Stimulated activated CD8-positive, alpha-beta memory T cell treated with anti-CD3 and anti-CD28 coated beads, Interleukin-4, amount 100 ng/mL, for 1 hour (primary cell): ENCODE measurements at regions not wholly inside any gene's neighbourhood (a gene's known extent, or its start where the extent isn't known, plus 50 kb on each side); places are given as distances from the start of the nearest gene placed in this dataset.

ENCODE experiments used
- DNase-seq, 2 donors: peaks; one replicate each; pipeline ENCODE4 v3.0.0-alpha.2; 2020; ENCODE audit warnings: low read depth in 2 of 2, low spot score in 1 of 2

DNA sequence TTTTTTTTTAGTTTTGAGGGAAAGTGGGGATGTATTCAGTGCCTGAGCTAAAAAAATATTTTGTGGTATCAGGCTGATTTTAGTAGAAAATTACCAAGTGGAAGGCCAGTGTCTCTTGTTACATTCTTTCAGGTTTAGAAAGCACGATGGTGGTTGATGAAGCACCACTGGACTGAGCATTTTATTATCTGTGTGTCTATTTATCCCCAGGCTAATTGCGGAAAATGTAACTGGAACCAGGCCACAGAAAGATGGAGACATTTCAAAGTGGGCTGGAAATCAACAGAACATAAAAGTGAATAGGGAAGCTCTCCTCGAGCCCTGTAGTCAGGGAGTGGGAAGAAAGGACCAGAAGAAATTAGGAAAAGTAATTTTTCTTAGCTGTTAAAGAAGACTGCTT is 261.0 kb downstream of the STK31 start:
- DNase-seq = no peak

DNA sequence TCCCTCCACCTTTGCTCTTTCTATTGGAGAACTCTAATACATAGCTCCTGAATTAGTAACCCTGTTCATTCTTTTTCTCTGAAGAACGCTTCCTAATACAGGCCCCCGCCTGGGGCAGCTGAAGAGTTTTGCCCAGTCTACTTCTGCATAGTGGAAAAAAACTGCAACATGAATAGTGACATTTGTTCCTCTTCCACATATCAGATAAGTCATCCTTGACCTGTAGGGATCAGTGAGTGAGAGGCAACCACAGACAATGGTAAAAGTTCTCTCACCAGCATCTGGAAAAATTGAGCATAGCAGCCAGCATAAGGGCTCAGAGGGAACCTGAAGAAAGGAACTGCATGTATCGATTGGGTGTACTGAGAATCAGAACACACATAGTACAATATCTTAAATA is 262.0 kb downstream of the STK31 start:
- DNase-seq = no peak

DNA sequence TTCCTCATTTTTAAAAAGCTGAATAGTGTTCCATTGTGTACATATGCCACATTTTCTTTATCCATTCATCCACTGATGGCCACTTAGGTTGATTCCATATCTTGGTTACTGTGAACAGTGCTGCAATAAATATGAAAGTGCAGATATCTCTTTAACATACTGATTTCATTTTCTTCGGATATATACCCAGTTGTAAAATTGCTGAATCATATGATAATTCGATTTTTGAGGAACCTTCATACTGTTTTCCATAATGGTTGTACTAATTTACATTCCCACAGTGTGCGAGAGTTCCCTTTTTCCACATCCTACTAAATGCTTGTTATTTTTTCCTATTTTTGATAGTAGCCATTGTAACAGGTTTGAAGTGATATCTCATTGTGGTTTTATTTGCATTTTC is 263.2 kb downstream of the STK31 start:
- DNase-seq = no peak

DNA sequence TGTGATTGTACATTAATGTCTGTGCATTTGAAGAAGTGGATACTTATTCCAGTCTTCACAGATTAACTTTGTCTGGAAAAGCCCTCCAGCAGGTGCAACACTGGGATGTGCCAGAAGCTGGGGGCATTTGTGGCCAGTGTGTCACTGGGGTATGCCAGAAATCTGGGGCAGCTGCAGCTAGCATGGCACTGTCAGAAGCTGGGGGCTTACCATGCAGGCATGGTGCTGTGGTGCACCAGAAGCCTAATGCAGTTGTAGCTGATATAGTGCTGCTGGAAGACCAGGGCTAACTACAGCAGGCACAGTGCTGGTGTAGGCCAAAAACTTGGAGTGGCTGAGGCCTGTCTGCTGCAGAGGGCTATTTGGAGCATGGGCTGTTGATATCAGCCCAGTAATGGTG is 270.1 kb downstream of the STK31 start:
- no peak for DNase-seq

DNA sequence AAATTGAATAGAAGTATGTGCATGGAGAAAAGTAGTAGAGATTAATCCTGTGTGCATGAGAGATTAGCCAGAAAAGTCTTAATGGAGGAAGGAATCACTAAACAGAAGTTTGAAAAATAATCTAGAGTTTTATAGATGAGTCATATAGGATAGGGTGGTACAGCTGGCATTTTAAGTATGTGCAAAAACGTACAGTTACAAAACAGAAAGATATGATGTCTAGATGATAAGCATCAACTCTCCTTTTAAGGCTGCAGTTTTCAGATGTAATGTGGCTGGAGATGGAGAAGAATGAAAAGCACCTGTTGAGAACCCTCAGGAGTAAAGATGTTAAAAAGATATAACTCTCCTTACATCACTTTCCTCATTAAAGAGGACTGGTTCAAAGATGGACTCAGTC is 271.3 kb downstream of the STK31 start:
- no peak for DNase-seq

DNA sequence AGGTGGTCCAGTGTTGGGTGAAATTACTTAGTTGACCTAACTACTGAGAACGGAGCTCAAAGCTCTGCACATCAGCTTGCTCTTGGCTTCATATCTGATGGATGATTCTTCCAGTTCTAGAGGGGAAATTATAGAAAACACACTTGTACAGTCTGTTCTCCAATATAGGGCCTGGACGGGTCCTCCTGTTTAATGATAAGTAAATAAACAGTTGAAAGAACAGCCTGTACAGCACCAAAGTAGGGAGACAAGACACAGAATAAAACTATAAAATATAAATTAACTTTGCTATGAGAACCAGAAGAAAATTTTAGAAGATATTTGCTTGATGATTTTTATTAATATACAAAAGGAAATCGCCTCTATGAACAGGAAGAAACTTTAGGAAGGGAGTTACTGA is 271.7 kb downstream of the STK31 start:
- no peak for DNase-seq

DNA sequence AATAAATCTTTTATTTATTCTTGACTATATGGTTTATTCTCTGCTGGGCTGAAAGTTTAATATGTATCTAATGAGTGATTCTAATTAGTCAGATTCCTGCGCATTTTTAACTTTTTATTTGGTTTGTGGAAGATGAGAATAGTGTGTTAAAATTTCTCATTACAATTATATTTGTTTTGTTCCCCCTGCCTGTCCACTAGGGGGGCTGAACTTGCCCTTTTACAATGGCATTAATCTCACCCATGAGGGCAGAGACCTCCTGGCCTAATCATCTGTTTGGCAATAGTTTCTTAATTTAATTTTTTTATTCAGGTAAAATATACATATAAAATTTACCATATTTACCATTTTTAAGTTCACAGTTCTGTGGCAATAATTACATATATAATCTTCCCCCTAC is 278.5 kb upstream of the NPY start:
- DNase-seq = no peak

DNA sequence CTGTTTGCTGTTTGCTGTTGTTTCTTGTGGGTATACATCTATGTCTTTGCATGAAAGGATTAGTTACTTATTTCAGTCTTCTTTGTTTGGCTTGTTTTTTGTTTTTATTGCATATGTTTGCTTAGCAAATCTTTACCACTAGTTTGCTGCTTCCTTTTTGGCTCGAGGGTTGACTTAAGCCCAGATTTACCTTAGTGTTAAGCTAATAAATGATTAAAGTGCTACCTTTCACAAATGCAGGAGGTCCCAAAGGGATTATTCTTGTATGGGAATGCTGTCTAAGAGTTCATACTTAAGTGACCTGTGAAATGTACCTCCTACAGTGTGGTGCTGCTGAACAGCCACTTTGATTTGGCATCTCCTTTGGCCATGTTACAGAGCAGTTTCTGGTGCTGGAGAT is 273.5 kb upstream of the NPY start:
- DNase-seq = no peak

DNA sequence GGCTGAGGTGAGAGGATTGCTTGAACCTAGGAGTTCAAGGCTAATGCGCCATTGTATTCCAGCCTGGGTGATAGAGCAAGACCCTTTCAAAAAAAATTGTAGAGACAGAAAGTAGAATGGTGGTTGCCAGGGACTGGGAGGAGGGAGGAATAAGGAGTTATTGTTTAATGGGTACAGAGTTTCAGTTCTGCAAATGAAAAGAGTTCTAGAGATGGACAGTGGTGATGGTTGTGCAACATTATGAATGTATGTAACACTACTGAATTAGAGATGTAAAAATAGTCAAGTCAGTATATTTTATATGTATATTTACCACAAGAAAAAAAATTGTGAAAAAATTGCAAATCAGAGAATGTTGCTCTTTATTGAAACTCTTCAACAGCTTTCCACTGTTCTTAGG is 266.5 kb upstream of the NPY start:
- no peak for DNase-seq

DNA sequence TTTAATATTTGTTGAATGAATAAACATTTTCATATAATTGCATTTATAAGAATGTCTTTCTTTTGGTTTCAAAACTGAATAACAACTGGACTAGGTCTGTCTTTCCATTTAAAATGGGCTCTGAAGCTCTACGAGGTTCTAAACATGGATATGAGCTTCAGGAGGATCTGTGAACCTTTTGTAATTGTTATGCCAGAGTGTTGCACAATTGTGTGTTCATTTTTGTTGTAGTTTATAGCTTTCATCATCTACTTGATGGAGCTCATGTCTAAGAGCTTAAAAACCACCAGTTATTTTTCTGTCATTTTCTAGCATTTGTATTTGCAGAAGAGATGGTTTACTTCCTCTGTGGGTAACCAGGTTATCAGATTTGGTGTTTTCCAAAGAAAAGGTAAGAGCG is 265.7 kb upstream of the NPY start:
- DNase-seq = no peak

DNA sequence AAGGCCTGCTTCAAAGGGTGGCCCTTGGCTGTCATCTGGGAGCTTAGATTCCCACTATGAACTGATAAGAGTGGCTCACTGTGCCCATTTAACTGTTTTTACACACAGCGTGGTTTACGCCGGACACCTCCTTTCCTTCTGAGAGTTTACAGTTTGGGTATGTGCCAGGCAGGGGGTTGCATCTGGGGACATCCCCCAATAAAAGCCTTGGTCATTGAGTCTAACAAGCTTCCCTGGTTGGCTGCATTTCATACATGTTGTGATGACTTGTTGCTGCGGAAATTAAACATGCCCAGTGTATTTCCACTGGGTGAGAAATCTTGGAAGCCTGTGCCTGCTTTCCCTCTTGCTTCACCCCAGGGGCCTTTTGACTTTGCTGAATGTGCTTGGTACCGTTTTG is 264.1 kb upstream of the NPY start:
- DNase-seq = no peak

DNA sequence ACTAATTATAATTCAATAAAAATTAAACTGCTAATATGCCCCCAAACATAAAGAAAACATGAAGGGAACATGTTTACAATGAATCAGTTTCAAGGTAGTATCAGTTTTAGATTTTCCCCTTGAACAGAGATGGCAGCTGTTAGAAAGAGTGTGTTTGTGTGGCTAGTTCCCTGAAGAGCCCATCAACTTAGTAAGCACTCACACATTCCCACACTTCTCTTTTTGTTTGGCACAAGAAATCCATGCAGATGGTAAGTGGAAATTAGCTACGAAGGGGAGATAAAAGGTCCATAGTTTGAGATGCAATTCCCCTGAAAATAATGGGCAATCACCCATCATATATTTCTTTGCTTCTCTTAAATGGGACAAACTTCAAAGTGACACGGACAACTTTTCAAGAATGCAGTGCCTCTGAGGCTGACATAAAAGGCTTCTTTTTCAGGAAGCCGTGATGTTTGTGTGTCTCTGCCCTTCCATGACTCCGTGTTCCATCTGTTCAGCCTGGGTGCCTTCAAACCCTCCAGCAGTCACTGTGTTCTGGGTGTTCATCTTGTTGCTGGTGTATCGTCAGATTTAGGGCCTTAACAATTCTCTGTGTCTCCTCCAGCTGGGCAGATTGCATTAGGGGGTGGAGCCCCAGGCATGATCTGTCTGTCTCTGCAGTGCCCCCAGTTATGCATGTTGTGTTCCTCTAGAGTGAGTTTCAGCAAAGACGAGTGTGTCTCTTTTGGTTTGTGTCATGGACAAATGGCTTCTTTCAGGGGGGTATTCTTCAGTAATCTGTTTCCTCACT is 259.5 kb upstream of the NPY start:
- DNase-seq = no peak

DNA sequence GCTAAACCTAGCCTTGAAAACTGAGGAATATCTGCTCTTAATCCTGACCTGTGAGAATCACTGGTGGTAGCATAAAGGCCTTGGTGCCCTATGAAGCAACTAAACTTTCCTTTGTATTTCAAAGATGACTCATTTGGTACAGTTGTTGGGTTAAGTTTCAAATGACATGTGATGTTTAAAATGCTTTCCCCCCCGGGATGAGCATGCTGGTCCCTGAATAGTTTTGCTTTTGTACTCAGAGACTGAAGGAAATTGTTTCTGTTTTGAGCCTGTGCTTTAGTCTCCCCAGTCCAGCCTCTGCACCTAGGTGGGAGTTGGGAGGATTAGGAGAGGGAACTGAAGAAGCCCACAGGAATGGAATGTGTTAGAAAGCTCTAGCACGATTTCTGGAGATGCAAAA is 258.9 kb upstream of the NPY start:
- DNase-seq = no peak

DNA sequence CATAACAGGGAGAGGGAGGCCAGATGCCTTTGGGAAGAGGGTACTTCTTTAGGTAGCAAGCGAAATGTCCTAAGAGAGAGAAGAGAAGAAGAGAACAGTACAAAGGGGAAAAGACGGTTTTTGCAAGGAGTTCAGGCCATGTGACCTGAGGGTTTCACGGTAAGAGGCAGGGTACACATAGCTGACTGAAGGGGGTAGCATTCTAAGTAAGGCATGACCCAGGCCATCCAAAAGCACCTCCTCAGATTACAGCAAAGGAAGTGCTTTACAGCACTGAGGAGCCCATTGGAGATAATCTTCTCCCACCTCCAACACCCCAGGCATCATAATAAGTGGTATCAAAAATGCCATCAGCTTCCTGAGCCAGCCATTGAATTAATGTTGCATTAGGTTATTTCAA is 258.2 kb upstream of the NPY start:
- DNase-seq = no peak

DNA sequence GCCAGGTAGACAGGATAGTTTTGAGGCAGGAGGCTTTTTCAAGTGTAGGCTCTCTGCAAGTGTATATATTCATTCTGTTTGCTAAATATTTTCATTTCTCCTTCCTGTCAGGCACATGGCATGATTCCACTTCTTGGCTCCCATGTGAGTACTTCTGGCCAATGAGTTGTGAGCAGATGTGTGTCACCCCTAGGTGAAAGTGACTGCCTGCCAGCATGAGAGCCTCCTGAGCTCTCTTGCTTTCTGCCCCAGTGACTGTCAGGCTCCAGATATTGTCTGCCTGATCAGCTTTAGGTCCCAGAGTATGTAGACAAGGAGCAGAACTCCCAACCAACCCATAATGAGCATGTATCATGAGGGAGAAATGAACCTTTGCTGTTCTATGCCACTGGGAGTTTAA is 257.6 kb upstream of the NPY start:
- DNase-seq = no peak

DNA sequence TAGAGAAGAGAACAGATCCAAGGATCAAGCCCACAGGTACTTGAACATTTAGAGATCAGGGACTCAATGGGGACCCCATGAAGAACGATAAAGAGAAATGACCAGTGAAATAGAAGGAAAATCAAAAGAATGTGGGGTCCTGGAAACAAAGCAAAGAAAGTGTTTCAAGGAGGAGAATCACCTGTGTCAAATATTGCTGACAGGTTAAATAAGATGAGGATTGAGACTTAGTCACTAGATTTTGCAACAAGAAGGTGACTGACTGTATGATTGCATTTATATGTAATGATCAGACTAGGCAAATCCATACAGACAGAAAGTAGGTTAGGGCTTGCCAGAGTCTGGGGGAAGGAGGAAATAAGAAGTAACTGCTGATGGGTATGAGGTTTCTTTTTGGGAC is 254.9 kb upstream of the NPY start:
- DNase-seq = no peak

DNA sequence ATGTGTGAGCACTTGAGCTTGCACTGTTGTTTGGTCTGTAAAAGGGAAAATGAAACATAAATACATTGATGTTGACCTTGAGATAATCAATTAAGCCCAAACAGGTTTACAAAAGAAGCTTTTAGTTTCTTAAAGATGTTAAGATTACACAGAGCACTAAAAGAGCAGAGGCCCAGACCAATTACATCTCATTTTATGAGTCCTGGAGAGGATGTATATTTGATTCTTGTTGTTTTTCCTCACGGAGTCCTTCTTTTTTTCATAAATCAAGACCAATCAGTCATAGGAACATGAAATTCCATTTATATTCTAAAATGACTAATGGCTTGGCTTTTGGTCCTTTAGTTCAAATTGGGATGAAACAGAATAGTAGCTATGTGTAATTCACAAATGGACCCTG is 249.7 kb upstream of the NPY start:
- DNase-seq = no peak

DNA sequence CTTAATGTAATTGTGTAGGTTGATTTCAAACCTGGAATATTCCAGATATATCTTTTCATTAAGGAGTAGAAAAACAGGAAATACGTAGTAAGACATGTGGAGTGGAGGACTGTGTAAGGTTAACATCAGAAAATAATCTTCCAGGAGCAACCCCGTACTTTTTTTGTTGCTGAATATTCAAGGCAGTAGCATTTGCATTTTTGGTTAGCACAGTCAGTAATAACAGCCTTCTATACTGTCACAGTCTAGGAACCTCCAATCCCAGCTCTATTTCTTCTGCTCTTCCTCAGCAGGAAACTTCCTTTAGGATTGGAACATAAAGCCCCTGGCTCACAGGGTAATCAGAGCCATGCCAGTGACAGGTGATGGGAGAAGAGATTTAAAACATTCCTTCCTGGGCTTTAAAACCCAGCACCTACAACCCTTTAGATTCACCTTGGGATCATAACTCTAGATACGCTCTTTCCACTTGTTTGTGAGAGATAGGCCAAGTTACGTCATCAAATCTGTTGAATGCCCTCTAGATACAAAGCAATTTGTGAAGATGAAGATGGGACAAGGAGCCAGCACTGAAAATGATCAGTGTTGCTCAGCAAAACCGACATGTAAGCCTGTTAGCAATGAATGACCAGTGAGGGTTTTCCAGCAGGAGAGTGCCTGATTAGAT is 248.5 kb upstream of the NPY start:
- no peak for DNase-seq

DNA sequence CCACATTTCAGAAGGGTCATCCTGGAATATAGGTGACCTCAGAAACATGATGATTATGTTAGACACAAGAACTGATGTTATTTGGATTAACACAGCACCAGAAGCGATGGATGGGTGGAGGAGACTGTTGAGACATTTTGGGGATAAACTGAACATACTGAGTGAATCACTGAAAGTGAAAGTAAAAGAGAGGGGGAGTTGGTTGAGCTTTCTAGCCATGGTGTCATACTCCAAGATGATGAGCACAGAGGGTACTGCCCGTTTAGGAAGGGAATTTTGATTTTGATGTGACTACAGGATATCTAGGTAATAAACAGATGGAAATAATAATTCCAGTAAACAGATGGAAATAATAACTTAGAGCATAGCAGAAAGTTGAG is 248.0 kb upstream of the NPY start:
- no peak for DNase-seq

DNA sequence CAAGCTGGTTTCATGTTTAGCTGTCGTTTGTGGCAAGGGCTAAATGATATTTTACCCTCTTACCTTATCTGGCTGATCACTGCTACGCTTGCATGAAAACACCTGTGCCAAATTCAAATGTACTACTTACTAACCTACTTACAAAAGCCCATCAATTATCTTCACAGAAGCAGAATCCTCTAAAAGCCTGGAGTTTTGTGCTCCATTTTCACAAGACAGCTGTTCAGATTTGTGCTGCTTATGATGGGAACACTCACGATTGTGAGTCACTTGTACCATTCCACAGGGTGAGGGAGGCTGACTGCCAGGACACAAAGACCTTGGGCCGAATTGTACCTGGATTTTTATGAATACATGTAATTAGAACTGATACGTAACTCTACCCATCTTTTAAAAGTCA is 245.0 kb upstream of the NPY start:
- DNase-seq = no peak

DNA sequence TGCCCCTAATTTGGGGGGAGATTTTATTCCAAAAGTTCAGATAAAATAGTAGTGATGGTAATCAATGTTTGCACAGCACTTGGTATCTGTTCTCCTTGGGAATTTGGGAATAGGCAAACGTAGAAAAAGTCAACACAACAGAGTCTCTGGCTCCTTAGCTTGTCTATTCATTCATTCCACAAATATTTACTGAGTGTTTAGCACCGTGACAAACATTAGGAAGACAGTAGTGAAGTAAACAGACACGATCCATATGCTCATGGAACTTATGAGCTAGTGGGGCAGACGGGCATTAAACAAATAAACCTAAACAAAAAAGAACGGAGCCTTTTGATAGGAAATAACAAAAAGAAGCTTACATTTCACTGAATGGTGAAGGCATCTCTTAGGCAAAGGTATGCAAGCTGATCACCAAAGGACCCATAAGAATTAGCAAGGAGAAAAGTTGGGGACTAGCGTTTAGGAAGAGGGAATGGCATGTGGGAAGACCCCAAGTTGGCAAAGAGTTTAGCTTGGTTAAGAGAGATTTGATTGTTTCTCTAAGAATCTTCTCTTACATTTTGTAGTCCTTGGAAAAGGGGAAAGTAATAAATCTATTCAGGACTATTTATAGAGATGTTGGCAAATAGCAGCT is 243.9 kb upstream of the NPY start:
- DNase-seq = no peak

DNA sequence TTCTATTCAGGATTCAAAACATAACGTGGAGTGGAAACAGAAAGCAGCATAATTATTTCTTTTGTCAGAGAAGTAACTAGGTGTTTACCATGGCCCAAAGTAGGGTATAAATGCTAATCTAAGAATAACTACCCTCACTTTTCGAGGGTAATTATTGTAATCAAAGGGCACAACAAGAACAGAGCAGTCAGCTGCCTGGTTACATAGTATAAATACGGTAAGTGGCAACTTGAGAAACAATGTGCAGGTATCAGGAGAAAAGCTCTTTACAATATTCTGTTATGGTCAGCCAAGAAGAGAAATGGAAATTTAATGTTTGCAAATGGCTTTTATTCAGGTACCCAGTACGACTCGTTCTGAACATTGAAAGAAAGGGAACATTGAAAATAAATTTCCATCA is 242.0 kb upstream of the NPY start:
- no peak for DNase-seq

DNA sequence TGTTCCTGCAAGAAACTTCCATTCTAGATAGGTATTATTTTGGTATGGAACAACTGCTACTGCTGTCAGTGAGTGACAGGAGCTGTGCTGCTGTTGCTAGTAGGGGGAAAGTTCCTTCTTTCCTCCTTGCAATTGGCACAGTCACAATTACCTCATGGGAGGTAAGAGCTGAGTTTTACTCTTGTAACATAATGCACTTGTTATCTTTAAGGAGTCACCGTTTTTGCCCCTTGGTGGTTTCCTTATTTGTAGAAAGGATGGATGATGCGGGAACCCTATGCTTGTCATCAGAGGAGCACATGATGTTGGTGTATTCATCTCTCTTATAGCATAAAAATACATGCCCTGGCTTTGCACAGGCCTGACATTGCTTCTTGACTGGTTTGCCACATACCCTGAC is 234.7 kb upstream of the NPY start:
- DNase-seq = no peak
